GM18909 (cell line): ENCODE measurements at regions not wholly inside any gene's neighbourhood (a gene's known extent, or its start where the extent isn't known, plus 50 kb on each side); places are given as distances from the start of the nearest gene placed in this dataset.
"Not testable (repeated sequence)": the region's sequence is repeated elsewhere in the genome, so short reads cannot be mapped to it uniquely, and the experiment has no call there.

ENCODE experiments used
- ATAC-seq: cut with Tn5 transposase; IDR thresholded peaks from one replicate; pipeline ENCODE4 v1.9.1; 2021; ENCODE audit warnings: mild to moderate bottlenecking; ENCODE audit not compliant: unreplicated experiment, poor library complexity

- no peak for ATAC-seq
Observed at GRCh38 chr11:92462821-92463220, 238.2 kb downstream of the FAT3 start.

GRCh38 chr11:92464822-92465221, 240.2 kb downstream of the FAT3 start:
- no peak for ATAC-seq

GRCh38 chr11:92465410-92465809, 240.8 kb downstream of the FAT3 start:
- not testable (repeated sequence) for ATAC-seq

- no peak for ATAC-seq
Observed at GRCh38 chr11:92473736-92474135, 249.1 kb downstream of the FAT3 start.

- no peak for ATAC-seq
Observed at GRCh38 chr11:92475316-92475715, 250.7 kb downstream of the FAT3 start.

GRCh38 chr11:92475819-92476218, 251.2 kb downstream of the FAT3 start:
- ATAC-seq: no peak

GRCh38 chr11:92477686-92478085, 253.1 kb downstream of the FAT3 start:
- ATAC-seq: no peak

GRCh38 chr11:92480499-92480898, 255.9 kb downstream of the FAT3 start:
- ATAC-seq: no peak

- ATAC-seq: no peak
Observed at GRCh38 chr11:92482492-92483060, 258.0 kb downstream of the FAT3 start.

- no peak for ATAC-seq
Observed at GRCh38 chr11:92484570-92484969, 260.0 kb downstream of the FAT3 start.

- no peak for ATAC-seq
Observed at GRCh38 chr11:92489826-92490399, 265.3 kb downstream of the FAT3 start.

GRCh38 chr11:92492372-92492771, 267.8 kb downstream of the FAT3 start:
- no peak for ATAC-seq

- ATAC-seq: no peak
Observed at GRCh38 chr11:92495107-92495793, 270.6 kb downstream of the FAT3 start.

- no peak for ATAC-seq
Observed at GRCh38 chr11:92500453-92500852, 275.8 kb downstream of the FAT3 start.

- ATAC-seq: no peak
Observed at GRCh38 chr11:92501066-92501739, 276.6 kb downstream of the FAT3 start.

GRCh38 chr11:92504004-92504403, 279.4 kb downstream of the FAT3 start:
- ATAC-seq: no peak

GRCh38 chr11:92504534-92504933, 279.9 kb downstream of the FAT3 start:
- ATAC-seq: no peak

GRCh38 chr11:92505689-92506088, 281.1 kb downstream of the FAT3 start:
- ATAC-seq: no peak

- ATAC-seq: no peak
Observed at GRCh38 chr11:92506809-92507336, 282.3 kb downstream of the FAT3 start.

GRCh38 chr11:92510591-92510990, 286.0 kb downstream of the FAT3 start:
- ATAC-seq: no peak

GRCh38 chr11:92511522-92512203, 287.0 kb downstream of the FAT3 start:
- ATAC-seq: no peak
